ENCODE measurements at regions not wholly inside any gene's neighbourhood (a gene's known extent, or its start where the extent isn't known, plus 50 kb on each side); places are given as distances from the start of the nearest gene placed in this dataset.

GRCh38 chr17:77859035-77859810 is 99.3 kb upstream of the TNRC6C start:
- WGBS, 2 donors = 13 to 28% methylated on average over 7 of the region's 7 CpGs
- ATAC-seq (ENCODE audit: low FRiP score) = no peak

GRCh38 chr17:77861133-77861695 is 97.3 kb upstream of the TNRC6C start:
- no peak overlapping the region for H3K4me3 ChIP-seq (ENCODE audit: low read length in 2 of 2)
- no peaks in the 10 kb centered on the region for H3K27me3 ChIP-seq (ENCODE audit: control insufficient read depth in 1 of 2, insufficient read depth in 2 of 2, low read length in 1 of 2)
- WGBS, 2 donors = 97 to 98% methylated on average over 1 of the region's 1 CpG
- H3K4me1 ChIP-seq (ENCODE audit: control insufficient read depth in 1 of 2, insufficient read depth in 2 of 2, low read length in 2 of 2) = no peaks in the 10 kb centered on the region
- H3K36me3 ChIP-seq (ENCODE audit: control insufficient read depth in 1 of 2, insufficient read depth in 2 of 2, low read length in 1 of 2) = no peaks in the 10 kb centered on the region
- no peaks in the 10 kb centered on the region for H3K9me3 ChIP-seq (ENCODE audit: control insufficient read depth, low read length)
- ATAC-seq (ENCODE audit: low FRiP score) = no peak
- intact Hi-C loops (cut with DNase I) = no loop called here
- no peak overlapping the region for H3K27ac ChIP-seq (ENCODE audit: low read depth in 1 of 2, low read length in 2 of 2)
- no peak for DNase-seq

More at GRCh38 chr17:77859035-77859810, 99.3 kb upstream of the TNRC6C start:
- intact Hi-C loops (cut with DNase I) = no loop called here
- H3K9me3 ChIP-seq (ENCODE audit: control insufficient read depth, low read length) = no peaks in the 10 kb centered on the region
- H3K27ac ChIP-seq (ENCODE audit: low read depth in 1 of 2, low read length in 2 of 2) = no peak overlapping the region
- H3K4me1 ChIP-seq (ENCODE audit: control insufficient read depth in 1 of 2, insufficient read depth in 2 of 2, low read length in 2 of 2) = no peaks in the 10 kb centered on the region
- no peaks in the 10 kb centered on the region for H3K36me3 ChIP-seq (ENCODE audit: control insufficient read depth in 1 of 2, insufficient read depth in 2 of 2, low read length in 1 of 2)
- DNase-seq = peak in 1 of 2 donors; percentile 69
- H3K4me3 ChIP-seq (ENCODE audit: low read length in 2 of 2) = no peak overlapping the region
- H3K27me3 ChIP-seq (ENCODE audit: control insufficient read depth in 1 of 2, insufficient read depth in 2 of 2, low read length in 1 of 2) = no peaks in the 10 kb centered on the region

GRCh38 chr17:77861981-77862645 is 96.4 kb upstream of the TNRC6C start:
- Histone ChIP-seq H3K27me3 (ENCODE audit: control insufficient read depth in 1 of 2, insufficient read depth in 2 of 2, low read length in 1 of 2) (no peaks in the 10 kb centered on the region), H3K36me3 (ENCODE audit: control insufficient read depth in 1 of 2, insufficient read depth in 2 of 2, low read length in 1 of 2) (no peaks in the 10 kb centered on the region), H3K4me3 (ENCODE audit: low read length in 2 of 2) (no peak overlapping the region), H3K9me3 (ENCODE audit: control insufficient read depth, low read length) (no peaks in the 10 kb centered on the region), H3K4me1 (ENCODE audit: control insufficient read depth in 1 of 2, insufficient read depth in 2 of 2, low read length in 2 of 2) (no peaks in the 10 kb centered on the region), H3K27ac (ENCODE audit: low read depth in 1 of 2, low read length in 2 of 2) (no peak overlapping the region)
- peak in 1 of 2 donors; percentile 56 for DNase-seq
- 71 to 75% methylated on average over 13 of the region's 13 CpGs for WGBS, 2 donors
- no peak for ATAC-seq (ENCODE audit: low FRiP score)
- intact Hi-C loops (cut with DNase I) = no loop called here

DNA sequence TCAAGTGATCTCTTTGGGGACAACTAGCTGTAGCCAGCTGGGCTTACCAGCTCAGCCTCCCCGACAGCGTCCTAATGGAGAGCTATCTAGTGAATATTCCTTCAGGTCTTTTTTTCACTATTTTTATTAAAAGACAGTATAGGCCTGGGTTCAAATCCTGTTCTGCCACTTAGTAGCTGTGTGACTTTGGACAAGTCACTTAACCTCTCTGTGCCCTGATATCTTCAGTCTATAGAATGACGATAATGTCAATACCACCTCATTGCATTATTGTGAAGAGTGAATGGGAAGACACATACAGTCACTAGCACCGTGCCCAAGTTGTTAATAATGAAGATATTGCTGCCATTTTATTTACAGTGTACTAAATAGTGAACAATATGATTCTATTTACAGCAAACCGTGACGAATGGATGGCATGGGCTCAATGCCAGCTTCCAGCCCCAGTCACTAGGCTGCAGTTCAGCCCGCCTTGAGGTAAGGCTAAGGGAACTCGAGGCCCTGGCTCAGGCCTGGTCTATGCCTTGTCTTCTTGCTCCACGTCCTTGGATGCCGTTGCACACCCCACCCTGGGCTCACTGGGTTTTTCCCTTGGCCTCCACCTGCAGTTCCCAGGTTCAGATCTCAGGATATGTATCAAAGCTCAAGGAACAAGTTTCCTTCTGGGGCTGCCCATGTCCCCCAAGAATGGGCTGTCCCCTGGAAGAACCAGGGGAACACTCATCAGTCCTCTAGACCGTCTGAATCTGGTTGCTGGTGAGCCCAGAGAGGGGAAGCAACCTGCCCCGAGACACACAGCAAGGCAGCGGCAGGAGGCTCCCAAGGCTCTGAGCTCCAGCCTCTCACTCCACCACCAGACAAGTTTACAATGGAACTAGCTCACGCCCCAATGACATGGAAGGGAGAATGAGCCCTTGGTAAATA is 95.4 kb upstream of the TNRC6C start:
- Histone ChIP-seq H3K9me3 (ENCODE audit: control insufficient read depth, low read length) (no peaks in the 10 kb centered on the region), H3K36me3 (ENCODE audit: control insufficient read depth in 1 of 2, insufficient read depth in 2 of 2, low read length in 1 of 2) (no peaks in the 10 kb centered on the region), H3K27ac (ENCODE audit: low read depth in 1 of 2, low read length in 2 of 2) (no peak overlapping the region), H3K4me3 (ENCODE audit: low read length in 2 of 2) (no peak overlapping the region), H3K27me3 (ENCODE audit: control insufficient read depth in 1 of 2, insufficient read depth in 2 of 2, low read length in 1 of 2) (no peaks in the 10 kb centered on the region), H3K4me1 (ENCODE audit: control insufficient read depth in 1 of 2, insufficient read depth in 2 of 2, low read length in 2 of 2) (no peaks in the 10 kb centered on the region)
- peak in 1 of 2 donors; percentile 73 for DNase-seq
- intact Hi-C loops (cut with DNase I) = no loop called here
- no peak for ATAC-seq (ENCODE audit: low FRiP score)
- 75 to 79% methylated on average over 14 of the region's 14 CpGs for WGBS, 2 donors

- Histone ChIP-seq H3K27me3 (ENCODE audit: control insufficient read depth in 1 of 2, insufficient read depth in 2 of 2, low read length in 1 of 2) (no peaks in the 10 kb centered on the region), H3K36me3 (ENCODE audit: control insufficient read depth in 1 of 2, insufficient read depth in 2 of 2, low read length in 1 of 2) (no peaks in the 10 kb centered on the region), H3K4me1 (ENCODE audit: control insufficient read depth in 1 of 2, insufficient read depth in 2 of 2, low read length in 2 of 2) (no peaks in the 10 kb centered on the region), H3K27ac (ENCODE audit: low read depth in 1 of 2, low read length in 2 of 2) (no peak overlapping the region), H3K4me3 (ENCODE audit: low read length in 2 of 2) (no peak overlapping the region), H3K9me3 (ENCODE audit: control insufficient read depth, low read length) (no peaks in the 10 kb centered on the region)
- WGBS, 2 donors = 92 to 99% methylated on average over 10 to 12 of the region's 12 CpGs
- ATAC-seq (ENCODE audit: low FRiP score) (peak; percentile 23), DNase-seq (peak; percentile 73 to 77)
- intact Hi-C loops (cut with DNase I) = no loop called here
Measured at GRCh38 chr17:77863814-77864161, 94.7 kb upstream of the TNRC6C start.

GRCh38 chr17:77864234-77865111 is 94.0 kb upstream of the TNRC6C start:
- H3K4me3 ChIP-seq (ENCODE audit: low read length in 2 of 2) = no peak overlapping the region
- H3K36me3 ChIP-seq (ENCODE audit: control insufficient read depth in 1 of 2, insufficient read depth in 2 of 2, low read length in 1 of 2) = no peaks in the 10 kb centered on the region
- no peaks in the 10 kb centered on the region for H3K4me1 ChIP-seq (ENCODE audit: control insufficient read depth in 1 of 2, insufficient read depth in 2 of 2, low read length in 2 of 2)
- H3K27me3 ChIP-seq (ENCODE audit: control insufficient read depth in 1 of 2, insufficient read depth in 2 of 2, low read length in 1 of 2) = no peaks in the 10 kb centered on the region
- no peaks in the 10 kb centered on the region for H3K9me3 ChIP-seq (ENCODE audit: control insufficient read depth, low read length)
- intact Hi-C loops (cut with DNase I) = no loop called here
- ATAC-seq (ENCODE audit: low FRiP score) (no peak), DNase-seq (peak in 1 of 2 donors; percentile 64)
- no peak overlapping the region for H3K27ac ChIP-seq (ENCODE audit: low read depth in 1 of 2, low read length in 2 of 2)
- 79 to 87% methylated on average over 21 of the region's 21 CpGs for WGBS, 2 donors

GRCh38 chr17:77865112-77865611 is 93.3 kb upstream of the TNRC6C start:
- Histone ChIP-seq H3K36me3 (ENCODE audit: control insufficient read depth in 1 of 2, insufficient read depth in 2 of 2, low read length in 1 of 2) (no peaks in the 10 kb centered on the region), H3K9me3 (ENCODE audit: control insufficient read depth, low read length) (no peaks in the 10 kb centered on the region), H3K4me1 (ENCODE audit: control insufficient read depth in 1 of 2, insufficient read depth in 2 of 2, low read length in 2 of 2) (no peaks in the 10 kb centered on the region), H3K27me3 (ENCODE audit: control insufficient read depth in 1 of 2, insufficient read depth in 2 of 2, low read length in 1 of 2) (no peaks in the 10 kb centered on the region), H3K27ac (ENCODE audit: low read depth in 1 of 2, low read length in 2 of 2) (no peak overlapping the region), H3K4me3 (ENCODE audit: low read length in 2 of 2) (no peak overlapping the region)
- intact Hi-C loops (cut with DNase I) = no loop called here
- peak; percentile 30 for ATAC-seq (ENCODE audit: low FRiP score)
- WGBS, 2 donors = 25% methylated on average over 22 of the region's 22 CpGs
- peak; percentile 77 to 80 for DNase-seq
